Fibroblast of lung (primary cell): ENCODE measurements at regions not wholly inside any gene's neighbourhood (a gene's known extent, or its start where the extent isn't known, plus 50 kb on each side); places are given as distances from the start of the nearest gene placed in this dataset.
A peak's percentile ranks its signal among the peaks of the same experiment; 100 is the strongest.

ENCODE experiments used
- DNase-seq, 2 donors: peaks; one replicate each; pipeline versions ENCODE4 v3.0.0 to v3.0.0-alpha.2; 2010; ENCODE audit warnings: low read depth in 2 of 2
- H2AFZ ChIP-seq: 2 replicates; pipeline ENCODE4 v1.5.1; 2012; ENCODE audit warnings: low read length, control low read depth, inconsistent platforms
- H3K27ac ChIP-seq: 2 replicates; pipeline ENCODE4 v1.5.1; 2011; ENCODE audit warnings: low read length, control low read depth; ENCODE audit not compliant: insufficient read depth
- H3K27me3 ChIP-seq: 2 replicates; pipeline ENCODE4 v1.5.1; 2011; ENCODE audit warnings: mild to moderate bottlenecking, low read length; ENCODE audit not compliant: control insufficient read depth, insufficient read depth
- H3K36me3 ChIP-seq: 2 replicates; pipeline ENCODE4 v1.5.1; 2011; ENCODE audit warnings: low read length; ENCODE audit not compliant: control insufficient read depth, insufficient read depth
- H3K4me1 ChIP-seq: 2 replicates; pipeline ENCODE4 v1.5.1; 2011; ENCODE audit warnings: low read length; ENCODE audit not compliant: control insufficient read depth, insufficient read depth; ENCODE audit errors: extremely low read depth
- H3K4me2 ChIP-seq: 2 replicates; pipeline ENCODE4 v1.5.1; 2011; ENCODE audit warnings: low read length, control low read depth; ENCODE audit not compliant: insufficient read depth; ENCODE audit errors: extremely low read depth
- H3K4me3 ChIP-seq, 4 experiments: fragments of 200-600 bp in 1 of 4; sonication (generic) in 1 of 4; replicated peaks in 1 of 4; 2 replicates each; pipeline ENCODE4 v1.5.1; 2011 to 2016; ENCODE audit warnings: low read length in 4 of 4, low read depth in 3 of 4, mild to moderate bottlenecking in 3 of 4, control low read depth in 2 of 4, inconsistent platforms in 1 of 4, mixed read lengths in 1 of 4; ENCODE audit not compliant: insufficient read depth in 1 of 4; ENCODE audit errors: control extremely low read depth in 1 of 4
- H3K79me2 ChIP-seq: 2 replicates; pipeline ENCODE4 v1.5.1; 2012; ENCODE audit warnings: mild to moderate bottlenecking, low read length, inconsistent platforms; ENCODE audit not compliant: control insufficient read depth, insufficient read depth
- H3K9ac ChIP-seq: 2 replicates; pipeline ENCODE4 v1.5.1; 2011; ENCODE audit warnings: mild to moderate bottlenecking, low read length, control low read depth; ENCODE audit not compliant: insufficient read depth
- H3K9me3 ChIP-seq: 2 replicates; pipeline ENCODE4 v1.5.1; 2012; ENCODE audit warnings: low read depth, low read length; ENCODE audit not compliant: control insufficient read depth, insufficient read depth
- H4K20me1 ChIP-seq: 2 replicates; pipeline ENCODE4 v1.5.1; 2011; ENCODE audit warnings: low read length; ENCODE audit not compliant: control insufficient read depth, insufficient read depth; ENCODE audit errors: extremely low read depth
- CTCF ChIP-seq, 2 donors: IDR thresholded peaks in 1 of 2; conservative IDR thresholded peaks in 1 of 2; 1 replicate in 1 of 2; 2 replicates in 1 of 2; pipeline ENCODE4 v1.5.1; 2011 to 2012; ENCODE audit warnings: low read length in 2 of 2, control low read depth in 1 of 2, inconsistent platforms in 1 of 2, low read depth in 1 of 2, mild to moderate bottlenecking in 1 of 2
- EZH2 ChIP-seq: IDR thresholded peaks from 2 replicates; pipeline ENCODE4 v1.5.1; 2012; ENCODE audit warnings: low read length, control low read depth, mild to moderate bottlenecking; ENCODE audit errors: missing control alignments

- no peaks in the 10 kb centered on the region for H3K9me3 ChIP-seq
- H3K4me1 ChIP-seq = no peaks in the 10 kb centered on the region
- no peak overlapping the region for H3K27ac ChIP-seq
- TF ChIP-seq CTCF (conservative IDR thresholded peaks at IDR 0.05 in 1 of 2, IDR thresholded peaks at IDR 0.05 in 1 of 2; ENCODE audit: low read depth in 1 of 2, low read length in 2 of 2) = no peak
- no peak for TF ChIP-seq EZH2
- no peaks in the 10 kb centered on the region for H4K20me1 ChIP-seq
- no peak overlapping the region for H3K9ac ChIP-seq
- H3K79me2 ChIP-seq = no peaks in the 10 kb centered on the region
- H3K27me3 ChIP-seq = no peaks in the 10 kb centered on the region
- no peak overlapping the region for H3K4me2 ChIP-seq
- no peak for DNase-seq
- no peaks in the 10 kb centered on the region for H3K36me3 ChIP-seq
- no peak overlapping the region for H2AFZ ChIP-seq
- H3K4me3 ChIP-seq = no peak overlapping the region
These were observed 183.1 kb upstream of the C9orf72 start for GRCh38 chr9:27756418-27756817.

- no peak for TF ChIP-seq EZH2
- no peak for TF ChIP-seq CTCF (conservative IDR thresholded peaks at IDR 0.05 in 1 of 2, IDR thresholded peaks at IDR 0.05 in 1 of 2; ENCODE audit: low read depth in 1 of 2, low read length in 2 of 2)
- Histone ChIP-seq H3K4me1 (no peaks in the 10 kb centered on the region), H3K36me3 (no peaks in the 10 kb centered on the region), H3K9me3 (no peaks in the 10 kb centered on the region), H2AFZ (no peak overlapping the region), H3K27me3 (no peaks in the 10 kb centered on the region), H3K4me2 (no peak overlapping the region), H3K27ac (no peak overlapping the region), H3K9ac (no peak overlapping the region), H4K20me1 (no peaks in the 10 kb centered on the region), H3K79me2 (no peaks in the 10 kb centered on the region), H3K4me3 (no peak overlapping the region)
- no peak for DNase-seq
These were observed 190.6 kb upstream of the C9orf72 start for GRCh38 chr9:27763831-27764230.

GRCh38 chr9:27765266-27766072, 192.2 kb upstream of the C9orf72 start:
- H3K79me2 ChIP-seq = no peaks in the 10 kb centered on the region
- H3K9ac ChIP-seq = no peak overlapping the region
- no peak overlapping the region for H3K4me2 ChIP-seq
- H3K27me3 ChIP-seq = no peaks in the 10 kb centered on the region
- H3K27ac ChIP-seq = no peak overlapping the region
- H3K4me1 ChIP-seq = no peaks in the 10 kb centered on the region
- no peaks in the 10 kb centered on the region for H3K36me3 ChIP-seq
- no peak overlapping the region for H3K4me3 ChIP-seq
- no peaks in the 10 kb centered on the region for H4K20me1 ChIP-seq
- no peak overlapping the region for H2AFZ ChIP-seq
- TF ChIP-seq CTCF (conservative IDR thresholded peaks at IDR 0.05 in 1 of 2, IDR thresholded peaks at IDR 0.05 in 1 of 2; ENCODE audit: low read depth in 1 of 2, low read length in 2 of 2) = no peak
- TF ChIP-seq EZH2 = no peak
- DNase-seq = peak in 1 of 2 donors; percentile 57
- no peaks in the 10 kb centered on the region for H3K9me3 ChIP-seq
